HCT116 (cell line): ENCODE measurements at regions not wholly inside any gene's neighbourhood (a gene's known extent, or its start where the extent isn't known, plus 50 kb on each side); places are given as distances from the start of the nearest gene placed in this dataset.

Source experiments
- ATAC-seq: fragments of 200-7000 bp; cut with Tn5 transposase; 2 replicates; pipeline ENCODE4 v1.9.1; 2020; ENCODE audit warnings: mild to moderate bottlenecking, moderate library complexity
- BruUV-seq: library from RNA; stranded (reverse); fragments of 400-500 nt; replicated peaks from 2 replicates; lab custom pipeline; 2021; lab: Mats Ljungman, UMichigan
- CTCF ChIA-PET: fragments of 300-600 bp; sonication (Branson Sonifier 250); formaldehyde crosslinking; loops from one replicate; lab custom pipeline; 2021; ENCODE audit warnings: antibody characterized with exemption; lab: Charles Lee
- POLR2A ChIA-PET: fragments of 300-600, 350-600 bp; sonication (Branson Sonifier 250); formaldehyde crosslinking; loops from one replicate; lab custom pipeline; 2021; ENCODE audit warnings: antibody characterized with exemption; lab: Charles Lee
- RAD21 ChIA-PET, 2 experiments: fragments of 300-600 bp; sonication (Branson Sonifier 250); formaldehyde crosslinking; loops; one replicate each; lab custom pipeline; 2023; ENCODE audit warnings: low total read pairs in 2 of 2; ENCODE audit not compliant: uncharacterized antibody in 2 of 2, unreplicated experiment in 2 of 2, low non-redundant PET in 1 of 2; lab: Charles Lee
- DNase-seq: peaks from one replicate; pipeline ENCODE4 v3.0.0-alpha.2; 2010; ENCODE audit warnings: low read depth, low spot score
- H2AFZ ChIP-seq: fragments of 200-600 bp; shearing (Covaris generic), sonication (generic); 2 replicates; pipeline ENCODE4 v1.6.1; 2017; ENCODE audit warnings: low read depth, mixed run types, mixed read lengths, antibody characterized with exemption, low read length; ENCODE audit not compliant: poor library complexity, severe bottlenecking
- H3K27ac ChIP-seq: 2 replicates; pipeline ENCODE4 v1.5.1; 2012; ENCODE audit warnings: low read depth, low read length
- H3K27me3 ChIP-seq: fragments of 200-600 bp; sonication (generic); 2 replicates; pipeline ENCODE4 v1.6.1; 2016; ENCODE audit warnings: mixed run types, low read length, mixed read lengths; ENCODE audit not compliant: insufficient read depth
- H3K36me3 ChIP-seq, 2 experiments: fragments of 200-500 bp in 1 of 2; fragments of 200-600 bp in 1 of 2; sonication (Bioruptor generic) in 1 of 2; sonication (generic) in 1 of 2; 2 replicates each; pipeline versions ENCODE4 v1.5.1 to v1.6.1; 2014 to 2016; ENCODE audit warnings: low read length in 2 of 2, inconsistent platforms in 1 of 2, mixed read lengths in 1 of 2, mixed run types in 1 of 2; ENCODE audit not compliant: insufficient read depth in 2 of 2, control insufficient read depth in 1 of 2
- H3K4me1 ChIP-seq, 2 experiments: fragments of 200-600 bp in 1 of 2; sonication (generic) in 1 of 2; 2 replicates each; pipeline versions ENCODE4 v1.5.1 to v1.6.1; 2012 to 2017; ENCODE audit warnings: low read length in 2 of 2, inconsistent platforms in 1 of 2, mild to moderate bottlenecking in 1 of 2, mixed read lengths in 1 of 2, mixed run types in 1 of 2, moderate library complexity in 1 of 2; ENCODE audit not compliant: insufficient read depth in 2 of 2, control insufficient read depth in 1 of 2
- H3K4me2 ChIP-seq: fragments of 200-600 bp; sonication (generic); 2 replicates; pipeline ENCODE4 v1.6.1; 2017; ENCODE audit warnings: mixed run types, low read length, mixed read lengths
- H3K4me3 ChIP-seq, 2 experiments: fragments of 200-600 bp in 1 of 2; sonication (generic) in 1 of 2; replicated peaks in 1 of 2; 2 replicates each; pipeline ENCODE4 v1.5.1; 2011 to 2016; ENCODE audit warnings: low read length in 2 of 2, control low read depth in 1 of 2, low read depth in 1 of 2, mild to moderate bottlenecking in 1 of 2, mixed read lengths in 1 of 2, mixed run types in 1 of 2
- H3K79me2 ChIP-seq: fragments of 200-600 bp; sonication (generic); 2 replicates; pipeline ENCODE4 v1.6.1; 2017; ENCODE audit warnings: mild to moderate bottlenecking, mixed run types, low read length, moderate library complexity, mixed read lengths; ENCODE audit not compliant: insufficient read depth
- H3K9ac ChIP-seq: fragments of 200-600 bp; sonication (generic); 2 replicates; pipeline ENCODE4 v1.6.1; 2016; ENCODE audit warnings: low read length, mixed read lengths
- H3K9me2 ChIP-seq: fragments of 200-600 bp; sonication (generic), shearing (Covaris generic); 2 replicates; pipeline ENCODE4 v1.6.1; 2017; ENCODE audit warnings: mixed run types, mild to moderate bottlenecking, moderate library complexity; ENCODE audit not compliant: insufficient read depth
- H3K9me3 ChIP-seq, 2 experiments: fragments of 200-500 bp in 1 of 2; fragments of 200-600 bp in 1 of 2; sonication (Bioruptor generic) in 1 of 2; sonication (generic) in 1 of 2; 2 replicates each; pipeline ENCODE4 v1.6.1; 2014 to 2017; ENCODE audit warnings: low read length in 2 of 2, mixed read lengths in 2 of 2, inconsistent platforms in 1 of 2, low read depth in 1 of 2, mild to moderate bottlenecking in 1 of 2, mixed run types in 1 of 2, moderate library complexity in 1 of 2; ENCODE audit not compliant: control insufficient read depth in 1 of 2, insufficient read depth in 1 of 2
- H4K20me1 ChIP-seq: fragments of 200-600 bp; sonication (generic), shearing (Covaris generic); 2 replicates; pipeline ENCODE4 v1.6.1; 2017; ENCODE audit warnings: mixed run types, mild to moderate bottlenecking, moderate library complexity; ENCODE audit not compliant: insufficient read depth
- CBX3 ChIP-seq: IDR thresholded peaks from 2 replicates; pipeline ENCODE4 v1.6.1; 2012; ENCODE audit warnings: low read depth
- CEBPB ChIP-seq: IDR thresholded peaks from 2 replicates; pipeline ENCODE4 v1.6.1; 2012; ENCODE audit warnings: low read depth
- ELF1 ChIP-seq: IDR thresholded peaks from 2 replicates; pipeline ENCODE4 v1.6.1; 2012; ENCODE audit warnings: low read depth, borderline replicate concordance
- EZH2 ChIP-seq: fragments of 200-600 bp; sonication (generic); IDR thresholded peaks from 2 replicates; pipeline ENCODE4 v1.6.1; 2017; ENCODE audit warnings: antibody characterized with exemption, mixed run types
- JUND ChIP-seq: IDR thresholded peaks from 2 replicates; pipeline ENCODE4 v1.6.1; 2012
- POLR2A ChIP-seq: IDR thresholded peaks from 2 replicates; pipeline ENCODE4 v1.7.0; 2011; ENCODE audit warnings: borderline replicate concordance; ENCODE audit not compliant: insufficient read depth, insufficient read length; ENCODE audit errors: extremely low read depth
- POLR2AphosphoS5 ChIP-seq: IDR thresholded peaks from 2 replicates; pipeline ENCODE4 v1.6.1; 2011; ENCODE audit warnings: mild to moderate bottlenecking, low read depth, low read length, moderate library complexity
- RAD21 ChIP-seq: IDR thresholded peaks from 2 replicates; pipeline ENCODE4 v1.6.1; 2012; ENCODE audit warnings: low read depth, mild to moderate bottlenecking
- SIN3A ChIP-seq: IDR thresholded peaks from 2 replicates; pipeline ENCODE4 v1.6.1; 2012; ENCODE audit warnings: low read depth
- SP1 ChIP-seq: IDR thresholded peaks from 2 replicates; pipeline ENCODE4 v1.6.1; 2012; ENCODE audit warnings: low read depth
- ZFX ChIP-seq: fragments of 450-650 bp; IDR thresholded peaks from 2 replicates; pipeline ENCODE4 v1.6.1; 2017
- ZNF274 ChIP-seq: fragments of 200-500 bp; sonication (Bioruptor generic); IDR thresholded peaks from 2 replicates; pipeline ENCODE4 v1.6.1; 2014; ENCODE audit warnings: mild to moderate bottlenecking, low read depth, low read length, inconsistent platforms
- intact Hi-C: fragments of 100-400 bp; cut with micrococcal nuclease; formaldehyde crosslinking; loops from 2 replicates; pipeline ENCODE4 v1.10.0; 2022
- TF ChIP-seq, protein P1 (sequence below), 3 experiments: fragments of 200-600 bp in 1 of 3; sonication (generic) in 1 of 3; IDR thresholded peaks in 2 of 3; conservative IDR thresholded peaks in 1 of 3; 2 replicates each; pipeline ENCODE4 v1.5.1; 2012 to 2017; ENCODE audit warnings: low read depth in 2 of 3, low read length in 2 of 3, antibody characterized with exemption in 1 of 3, borderline replicate concordance in 1 of 3, control low read depth in 1 of 3, mild to moderate bottlenecking in 1 of 3, mixed read lengths in 1 of 3, mixed run types in 1 of 3, moderate library complexity in 1 of 3; ENCODE audit not compliant: insufficient read depth in 1 of 3

DNA sequence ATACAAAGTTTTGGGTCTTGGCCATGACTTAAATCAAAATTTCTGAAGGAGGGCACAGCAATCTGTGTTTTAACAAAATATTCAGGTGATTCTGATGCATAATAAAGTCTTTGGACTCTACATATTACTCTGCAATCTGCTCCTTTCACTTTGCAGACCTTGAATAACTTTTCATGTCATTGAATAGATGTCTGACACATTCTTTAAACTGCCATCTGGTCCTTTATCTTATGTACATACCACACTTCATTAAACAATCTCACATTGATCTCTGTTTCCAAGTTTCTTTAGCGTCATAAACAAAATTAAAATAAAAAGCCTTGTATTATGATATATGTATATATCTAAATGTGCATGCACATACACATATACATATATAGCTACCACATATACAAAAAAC, 831.2 kb downstream of the MAFB start:
- Histone ChIP-seq H4K20me1 (no peaks in the 10 kb centered on the region), H2AFZ (no peak overlapping the region), H3K79me2 (no peaks in the 10 kb centered on the region), H3K9ac (no peak overlapping the region), H3K36me3 (no peaks in the 10 kb centered on the region), H3K4me1 (no peaks in the 10 kb centered on the region), H3K27me3 (no peaks in the 10 kb centered on the region), H3K9me3 (peaks cover 0 to 3% of the 10 kb centered on the region in 2 experiments; a peak in 2 of 4 replicates), H3K4me2 (no peak overlapping the region), H3K9me2 (no peaks in the 10 kb centered on the region), H3K27ac (no peak overlapping the region), H3K4me3 (no peak overlapping the region)
- CTCF ChIA-PET = no interaction called here
- POLR2A ChIA-PET = no interaction called here
- DNase-seq = no peak
- RAD21 ChIA-PET = no interaction called here
- BruUV-seq = no TSS peak
- intact Hi-C loops = no loop called here
- no peak for TF ChIP-seq POLR2AphosphoS5
- TF ChIP-seq ELF1 = no peak
- TF ChIP-seq ZNF274 = no peak
- TF ChIP-seq, protein P1, sequence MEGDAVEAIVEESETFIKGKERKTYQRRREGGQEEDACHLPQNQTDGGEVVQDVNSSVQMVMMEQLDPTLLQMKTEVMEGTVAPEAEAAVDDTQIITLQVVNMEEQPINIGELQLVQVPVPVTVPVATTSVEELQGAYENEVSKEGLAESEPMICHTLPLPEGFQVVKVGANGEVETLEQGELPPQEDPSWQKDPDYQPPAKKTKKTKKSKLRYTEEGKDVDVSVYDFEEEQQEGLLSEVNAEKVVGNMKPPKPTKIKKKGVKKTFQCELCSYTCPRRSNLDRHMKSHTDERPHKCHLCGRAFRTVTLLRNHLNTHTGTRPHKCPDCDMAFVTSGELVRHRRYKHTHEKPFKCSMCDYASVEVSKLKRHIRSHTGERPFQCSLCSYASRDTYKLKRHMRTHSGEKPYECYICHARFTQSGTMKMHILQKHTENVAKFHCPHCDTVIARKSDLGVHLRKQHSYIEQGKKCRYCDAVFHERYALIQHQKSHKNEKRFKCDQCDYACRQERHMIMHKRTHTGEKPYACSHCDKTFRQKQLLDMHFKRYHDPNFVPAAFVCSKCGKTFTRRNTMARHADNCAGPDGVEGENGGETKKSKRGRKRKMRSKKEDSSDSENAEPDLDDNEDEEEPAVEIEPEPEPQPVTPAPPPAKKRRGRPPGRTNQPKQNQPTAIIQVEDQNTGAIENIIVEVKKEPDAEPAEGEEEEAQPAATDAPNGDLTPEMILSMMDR (IDR thresholded peaks at IDR 0.05 in 2 of 3, conservative IDR thresholded peaks at IDR 0.05 in 1 of 3; ENCODE audit: borderline replicate concordance in 1 of 3, insufficient read depth in 1 of 3, low read depth in 2 of 3, low read length in 2 of 3) = no peak
- TF ChIP-seq SP1 = no peak
- ATAC-seq = no peak

DNA sequence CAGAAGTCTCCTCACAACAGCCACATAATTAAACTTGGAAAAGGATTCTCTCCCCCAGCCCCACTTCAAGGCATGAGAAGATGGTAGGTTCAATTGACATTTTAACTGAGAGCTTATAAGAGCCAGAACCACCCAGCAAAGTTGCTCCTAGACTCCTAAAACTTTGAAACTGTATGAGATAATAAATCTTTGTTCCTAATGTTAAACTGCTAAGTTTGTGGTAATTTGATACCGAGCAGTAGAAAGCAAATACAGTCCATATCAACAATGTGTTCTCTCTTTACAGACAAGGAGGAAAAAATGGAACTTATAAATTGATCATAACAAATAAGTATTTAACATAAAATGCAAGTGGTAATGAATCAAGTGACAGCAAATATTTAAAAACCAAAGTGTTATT, 831.8 kb downstream of the MAFB start:
- ChIA-PET RAD21 (no interaction called here), POLR2A (no interaction called here), CTCF (no interaction called here)
- Histone ChIP-seq H3K4me2 (no peak overlapping the region), H3K9me2 (no peaks in the 10 kb centered on the region), H3K4me3 (no peak overlapping the region), H3K9me3 (no peaks in the 10 kb centered on the region; a peak in 2 of 4 replicates), H3K27me3 (no peaks in the 10 kb centered on the region), H2AFZ (no peak overlapping the region), H3K36me3 (no peaks in the 10 kb centered on the region), H3K79me2 (no peaks in the 10 kb centered on the region), H4K20me1 (no peaks in the 10 kb centered on the region), H3K27ac (no peak overlapping the region), H3K4me1 (no peaks in the 10 kb centered on the region), H3K9ac (no peak overlapping the region)
- no peak for ATAC-seq
- DNase-seq = no peak
- no peak for TF ChIP-seq SIN3A
- TF ChIP-seq RAD21 = no peak
- TF ChIP-seq CBX3 = no peak
- TF ChIP-seq POLR2A = no peak
- TF ChIP-seq JUND = no peak
- TF ChIP-seq CEBPB = no peak
- no peak for TF ChIP-seq EZH2
- no peak for TF ChIP-seq ZFX
- BruUV-seq = no TSS peak
- intact Hi-C loops = no loop called here
